ENCODE measurements at regions not wholly inside any gene's neighbourhood (a gene's known extent, or its start where the extent isn't known, plus 50 kb on each side); places are given as distances from the start of the nearest gene placed in this dataset.
"Not testable (repeated sequence)": the region's sequence is repeated elsewhere in the genome, so short reads cannot be mapped to it uniquely, and the experiment has no call there.

- not testable (repeated sequence) for DNase-seq (ENCODE audit: low spot score in 2 of 2); H3K9me3 Mint-ChIP-seq; H3K36me3 Mint-ChIP-seq (ENCODE audit: insufficient read depth); ATAC-seq (replicated peaks; ENCODE audit: extremely low read depth, poor library complexity, severe bottlenecking); H3K27me3 Mint-ChIP-seq; H3K27ac Mint-ChIP-seq (ENCODE audit: low read depth); H3K4me3 Mint-ChIP-seq; H3K4me1 Mint-ChIP-seq
These were observed 89.4 kb downstream of the CHRFAM7A start for GRCh38 chr15:30303968-30304367.
